GM20000 (cell line): ENCODE measurements at regions not wholly inside any gene's neighbourhood (a gene's known extent, or its start where the extent isn't known, plus 50 kb on each side); places are given as distances from the start of the nearest gene placed in this dataset.

Source experiments
- DNase-seq: peaks from one replicate; pipeline ENCODE4 v3.0.0; 2012; ENCODE audit warnings: low spot score
- TF ChIP-seq, protein P1 (sequence below): IDR thresholded peaks from 2 replicates; pipeline ENCODE4 v1.5.1; 2012; ENCODE audit warnings: mild to moderate bottlenecking, control low read depth; ENCODE audit errors: extremely low read depth, missing control alignments

DNA sequence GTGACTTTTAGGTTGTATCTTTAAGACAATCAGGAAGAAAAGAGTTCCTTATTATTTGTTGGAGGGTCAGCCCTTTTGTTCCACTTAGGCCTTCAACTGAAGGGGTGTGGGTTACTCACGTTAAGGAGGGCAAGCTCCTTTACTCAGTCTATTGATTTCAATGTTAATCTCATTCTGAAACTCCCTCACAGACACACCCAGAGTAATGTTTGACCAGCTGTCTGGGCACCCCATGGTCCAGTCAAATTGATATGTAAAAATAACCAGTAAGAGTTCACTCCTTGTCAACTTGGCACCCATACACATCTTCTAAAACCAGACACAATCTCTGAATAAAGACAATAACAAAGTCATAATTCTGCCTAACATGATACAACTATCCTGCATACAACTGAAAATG is 292.9 kb downstream of the KLF5 start:
- DNase-seq, result no peak
- TF ChIP-seq, protein P1, sequence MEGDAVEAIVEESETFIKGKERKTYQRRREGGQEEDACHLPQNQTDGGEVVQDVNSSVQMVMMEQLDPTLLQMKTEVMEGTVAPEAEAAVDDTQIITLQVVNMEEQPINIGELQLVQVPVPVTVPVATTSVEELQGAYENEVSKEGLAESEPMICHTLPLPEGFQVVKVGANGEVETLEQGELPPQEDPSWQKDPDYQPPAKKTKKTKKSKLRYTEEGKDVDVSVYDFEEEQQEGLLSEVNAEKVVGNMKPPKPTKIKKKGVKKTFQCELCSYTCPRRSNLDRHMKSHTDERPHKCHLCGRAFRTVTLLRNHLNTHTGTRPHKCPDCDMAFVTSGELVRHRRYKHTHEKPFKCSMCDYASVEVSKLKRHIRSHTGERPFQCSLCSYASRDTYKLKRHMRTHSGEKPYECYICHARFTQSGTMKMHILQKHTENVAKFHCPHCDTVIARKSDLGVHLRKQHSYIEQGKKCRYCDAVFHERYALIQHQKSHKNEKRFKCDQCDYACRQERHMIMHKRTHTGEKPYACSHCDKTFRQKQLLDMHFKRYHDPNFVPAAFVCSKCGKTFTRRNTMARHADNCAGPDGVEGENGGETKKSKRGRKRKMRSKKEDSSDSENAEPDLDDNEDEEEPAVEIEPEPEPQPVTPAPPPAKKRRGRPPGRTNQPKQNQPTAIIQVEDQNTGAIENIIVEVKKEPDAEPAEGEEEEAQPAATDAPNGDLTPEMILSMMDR, result no peak

DNA sequence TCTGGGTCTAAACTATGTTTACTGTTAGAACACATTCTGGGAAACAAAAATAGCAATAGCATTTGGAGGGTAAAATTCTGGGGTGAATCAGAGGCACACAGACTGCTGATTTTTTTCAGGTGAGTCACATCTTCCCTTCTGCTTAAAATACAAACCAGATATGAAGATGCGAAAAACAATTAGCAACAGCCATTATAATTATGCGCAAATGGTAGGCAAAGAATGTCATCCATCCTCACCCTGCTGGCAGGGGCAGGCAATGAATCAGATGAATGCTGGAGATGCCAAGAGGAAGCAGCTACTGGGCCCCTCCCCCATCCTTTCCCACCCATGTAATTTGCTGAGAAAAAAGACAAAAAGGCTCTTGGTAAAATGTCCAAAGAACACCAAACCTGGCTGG is 282.9 kb downstream of the KLF5 start:
- TF ChIP-seq, protein P1, result no peak
- no peak for DNase-seq

DNA sequence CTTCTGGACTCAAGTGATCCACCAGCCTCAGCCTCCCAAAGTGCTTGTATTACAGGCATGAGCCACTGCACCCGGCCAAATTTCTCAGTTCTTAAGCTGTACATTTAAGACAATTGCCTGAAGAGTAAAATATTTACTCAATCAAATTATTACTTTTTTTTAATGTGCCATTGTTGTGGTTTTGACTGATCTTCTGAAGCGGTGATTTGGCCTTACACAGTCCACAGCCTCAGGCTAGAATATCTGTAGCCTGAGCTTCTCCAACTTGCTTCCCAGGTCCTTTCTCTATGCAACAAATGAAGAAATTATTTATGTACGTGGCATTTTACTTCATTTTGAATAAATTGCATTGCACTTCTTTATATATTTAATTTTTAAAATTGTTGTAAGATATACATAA is 281.3 kb downstream of the KLF5 start:
- TF ChIP-seq, protein P1, result no peak
- no peak for DNase-seq

DNA sequence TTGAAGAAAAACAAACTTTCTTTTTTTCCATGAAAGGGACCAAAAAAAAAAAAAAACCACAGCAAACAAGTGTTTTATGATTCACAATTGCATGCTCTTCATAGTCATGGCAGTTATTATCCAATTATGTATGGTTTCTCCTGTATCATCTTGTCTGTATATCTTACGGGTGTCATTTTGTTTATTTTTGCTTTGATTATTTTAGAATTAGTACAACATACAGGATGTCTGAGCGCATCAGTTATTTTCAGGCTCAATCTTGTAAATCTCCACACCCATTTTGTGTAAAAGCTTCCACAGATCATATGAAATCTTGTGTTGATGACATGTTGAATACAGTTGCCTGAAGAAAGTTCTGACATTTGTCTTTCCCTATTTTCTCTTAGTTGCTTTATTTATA is 280.3 kb downstream of the KLF5 start:
- no peak for DNase-seq
- TF ChIP-seq, protein P1, result no peak

DNA sequence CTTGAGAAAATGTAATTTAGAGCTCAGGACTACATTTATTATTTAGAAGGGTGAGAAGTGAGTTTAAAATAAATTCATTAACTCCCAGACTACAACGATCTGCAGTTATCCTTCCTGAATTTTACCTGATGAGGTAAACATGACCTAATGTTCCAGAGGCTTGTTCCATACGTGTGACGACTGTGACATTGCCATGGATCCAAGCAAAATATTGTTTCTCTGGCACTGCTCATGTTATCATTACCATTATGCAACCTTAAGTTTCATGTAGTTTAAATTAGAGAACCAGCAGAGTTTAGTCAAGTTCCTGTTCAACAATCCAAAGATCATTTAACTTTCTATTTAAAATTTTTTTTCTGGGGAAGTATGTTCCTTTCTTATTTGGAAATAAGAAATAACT is 279.6 kb downstream of the KLF5 start:
- TF ChIP-seq, protein P1, result no peak
- DNase-seq, result no peak

DNA sequence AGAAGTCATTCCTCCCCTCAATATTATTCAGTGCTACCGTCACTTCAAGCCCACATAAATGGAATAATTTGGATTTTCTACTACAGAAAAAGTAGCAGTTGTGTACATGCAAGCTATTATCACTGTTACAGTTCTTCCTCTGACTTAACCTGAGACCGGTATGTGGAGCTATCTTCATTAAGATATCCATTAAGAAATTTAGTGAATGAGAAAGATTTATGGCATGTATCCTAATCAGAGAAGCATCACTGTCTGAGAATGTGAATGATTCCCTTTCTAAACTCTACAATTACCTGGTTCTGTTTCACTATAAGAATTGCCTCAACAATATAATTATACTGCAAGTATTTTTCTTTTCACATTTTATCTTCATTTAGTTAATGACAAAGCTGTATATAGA is 278.7 kb downstream of the KLF5 start:
- TF ChIP-seq, protein P1, result no peak
- no peak for DNase-seq

DNA sequence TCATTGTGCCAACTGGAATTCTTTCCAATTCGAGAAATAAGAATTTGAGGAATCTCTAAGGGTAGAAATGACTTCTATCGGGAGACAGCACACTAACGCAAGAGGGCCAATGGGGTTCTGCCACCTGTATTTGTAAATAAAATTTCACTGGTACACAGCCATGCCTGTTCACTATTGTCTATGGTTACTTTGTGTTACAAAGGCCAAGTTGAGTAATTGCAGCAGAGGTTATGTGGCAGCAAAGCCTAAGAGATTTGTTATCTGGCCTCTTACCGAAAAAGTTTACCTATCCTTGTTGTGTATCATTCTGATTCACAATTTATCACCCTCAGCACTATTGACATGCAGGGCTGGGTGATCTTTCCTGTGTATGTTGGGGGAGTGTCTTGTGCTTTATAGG is 278.0 kb downstream of the KLF5 start:
- TF ChIP-seq, protein P1, result no peak
- no peak for DNase-seq
